KMS-11 (cell line): ENCODE measurements at regions not wholly inside any gene's neighbourhood (a gene's known extent, or its start where the extent isn't known, plus 50 kb on each side); places are given as distances from the start of the nearest gene placed in this dataset.

Experiments used
- H2AFZ ChIP-seq: fragments of 200-600 bp; sonication (generic); 2 replicates; pipeline ENCODE4 v1.6.1; 2016; ENCODE audit warnings: antibody characterized with exemption, mixed run types, low read depth
- H3K27ac ChIP-seq: fragments of 200-600 bp; sonication (generic); 2 replicates; pipeline ENCODE4 v1.6.1; 2016; ENCODE audit warnings: mild to moderate bottlenecking, mixed run types
- H3K27me3 ChIP-seq: fragments of 200-600 bp; sonication (generic); 2 replicates; pipeline ENCODE4 v1.6.1; 2017; ENCODE audit warnings: mild to moderate bottlenecking, low read depth, mixed run types, moderate library complexity; ENCODE audit not compliant: insufficient read depth
- H3K36me3 ChIP-seq: fragments of 200-600 bp; sonication (generic); 2 replicates; pipeline ENCODE4 v1.6.1; 2017; ENCODE audit warnings: mild to moderate bottlenecking, mixed run types; ENCODE audit not compliant: insufficient read depth
- H3K4me1 ChIP-seq: fragments of 200-600 bp; sonication (generic); 2 replicates; pipeline ENCODE4 v1.6.1; 2016; ENCODE audit warnings: mild to moderate bottlenecking, low read depth, mixed run types; ENCODE audit not compliant: poor library complexity, severe bottlenecking
- H3K4me2 ChIP-seq: fragments of 200-600 bp; sonication (generic); 2 replicates; pipeline ENCODE4 v1.7.0; 2016; ENCODE audit warnings: mild to moderate bottlenecking, mixed run types
- H3K4me3 ChIP-seq: fragments of 200-600 bp; sonication (generic); IDR thresholded peaks from 2 replicates; pipeline ENCODE4 v1.6.1; 2017; ENCODE audit warnings: low read depth, low read length, mixed read lengths; ENCODE audit not compliant: insufficient read depth
- H3K79me2 ChIP-seq: fragments of 200-600 bp; sonication (generic); 2 replicates; pipeline ENCODE4 v1.6.1; 2016; ENCODE audit warnings: low read depth, mixed run types; ENCODE audit not compliant: insufficient read depth
- H3K9ac ChIP-seq: fragments of 200-600 bp; sonication (generic); 2 replicates; pipeline ENCODE4 v1.6.1; 2016; ENCODE audit warnings: mild to moderate bottlenecking, mixed run types
- H4K20me1 ChIP-seq: fragments of 200-600 bp; sonication (generic); 2 replicates; pipeline ENCODE4 v1.6.1; 2016; ENCODE audit warnings: mild to moderate bottlenecking, mixed run types; ENCODE audit not compliant: insufficient read depth
- CTCF ChIP-seq: fragments of 200-600 bp; sonication (generic); conservative IDR thresholded peaks from 2 replicates; pipeline ENCODE4 v1.6.1; 2017; ENCODE audit warnings: low read depth, mild to moderate bottlenecking, antibody characterized with exemption, low read length, moderate library complexity, mixed read lengths

GRCh38 chr22:48893288-48894063 is 934.2 kb downstream of the BRD1 start:
- H2AFZ ChIP-seq: no peak overlapping the region
- no peak overlapping the region for H3K4me2 ChIP-seq
- H3K4me3 ChIP-seq: no peak overlapping the region
- H3K36me3 ChIP-seq: no peaks in the 10 kb centered on the region
- no peak overlapping the region for H3K27ac ChIP-seq
- no peaks in the 10 kb centered on the region for H3K27me3 ChIP-seq
- H4K20me1 ChIP-seq: no peaks in the 10 kb centered on the region
- H3K4me1 ChIP-seq: no peaks in the 10 kb centered on the region
- no peaks in the 10 kb centered on the region for H3K79me2 ChIP-seq
- H3K9ac ChIP-seq: no peak overlapping the region
- no peak for TF ChIP-seq CTCF

- H3K27me3 ChIP-seq: no peaks in the 10 kb centered on the region
- no peaks in the 10 kb centered on the region for H3K36me3 ChIP-seq
- no peak overlapping the region for H3K9ac ChIP-seq
- no peak for TF ChIP-seq CTCF
- H4K20me1 ChIP-seq: no peaks in the 10 kb centered on the region
- H3K27ac ChIP-seq: no peak overlapping the region
- H3K4me2 ChIP-seq: no peak overlapping the region
- H2AFZ ChIP-seq: no peak overlapping the region
- no peak overlapping the region for H3K4me3 ChIP-seq
- no peaks in the 10 kb centered on the region for H3K4me1 ChIP-seq
- H3K79me2 ChIP-seq: no peaks in the 10 kb centered on the region
Observed at GRCh38 chr22:48892578-48893287, 934.9 kb downstream of the BRD1 start.

- Histone ChIP-seq H3K27ac (no peak overlapping the region), H3K4me1 (no peaks in the 10 kb centered on the region), H2AFZ (no peak overlapping the region), H4K20me1 (no peaks in the 10 kb centered on the region), H3K27me3 (no peaks in the 10 kb centered on the region), H3K4me3 (no peak overlapping the region), H3K9ac (no peak overlapping the region), H3K79me2 (no peaks in the 10 kb centered on the region), H3K36me3 (no peaks in the 10 kb centered on the region), H3K4me2 (no peak overlapping the region)
- no peak for TF ChIP-seq CTCF
Observed at GRCh38 chr22:48891688-48892577, 935.7 kb downstream of the BRD1 start.

- H4K20me1 ChIP-seq: no peaks in the 10 kb centered on the region
- no peaks in the 10 kb centered on the region for H3K36me3 ChIP-seq
- no peak overlapping the region for H3K27ac ChIP-seq
- no peaks in the 10 kb centered on the region for H3K27me3 ChIP-seq
- no peak for TF ChIP-seq CTCF
- no peaks in the 10 kb centered on the region for H3K4me1 ChIP-seq
- H3K4me3 ChIP-seq: no peak overlapping the region
- no peak overlapping the region for H3K4me2 ChIP-seq
- H3K79me2 ChIP-seq: no peaks in the 10 kb centered on the region
- H3K9ac ChIP-seq: no peak overlapping the region
- H2AFZ ChIP-seq: no peak overlapping the region
Observed at GRCh38 chr22:48890693-48891554, 936.7 kb downstream of the BRD1 start.
